A549 (cell line): ENCODE measurements at regions not wholly inside any gene's neighbourhood (a gene's known extent, or its start where the extent isn't known, plus 50 kb on each side); places are given as distances from the start of the nearest gene placed in this dataset.

Experiments
- E2F6 ChIP-seq: IDR thresholded peaks from 2 replicates; pipeline ENCODE4 v1.6.1; 2012; ENCODE audit warnings: low read depth, borderline replicate concordance
- EP300 ChIP-seq, 2 experiments: fragments of >200 bp; sonication (Bioruptor Twin); formaldehyde crosslinking; IDR thresholded peaks; 2 replicates in 1 of 2; 3 replicates in 1 of 2; pipeline ENCODE4 v1.6.1; 2016 to 2017
- FOSB ChIP-seq: fragments of 250-450 bp; sonication (Bioruptor Pico); IDR thresholded peaks from 2 replicates; pipeline ENCODE4 v1.5.0; 2020; ENCODE audit warnings: mild to moderate bottlenecking, moderate library complexity
- KDM1A ChIP-seq: fragments of 200-600 bp; sonication (generic); IDR thresholded peaks from 2 replicates; pipeline ENCODE4 v1.6.1; 2016; ENCODE audit warnings: low read depth, mild to moderate bottlenecking
- MYC ChIP-seq: IDR thresholded peaks from 2 replicates; pipeline ENCODE4 v1.6.1; 2012; ENCODE audit warnings: mild to moderate bottlenecking, inconsistent platforms, low read length, improper control_type of control experiment, borderline replicate concordance
- POLR2A ChIP-seq: IDR thresholded peaks from 2 replicates; pipeline ENCODE4 v1.6.1; 2012; ENCODE audit warnings: mild to moderate bottlenecking, low read length
- RNF2 ChIP-seq: fragments of 200-600 bp; sonication (generic); IDR thresholded peaks from 2 replicates; pipeline ENCODE4 v1.6.1; 2016; ENCODE audit warnings: low read depth, mild to moderate bottlenecking, antibody characterized with exemption, moderate library complexity, borderline replicate concordance
- SMC3 ChIP-seq: fragments of >200 bp; sonication (Bioruptor Twin); formaldehyde crosslinking; IDR thresholded peaks from 3 replicates; pipeline ENCODE4 v1.6.1; 2018; ENCODE audit warnings: inconsistent platforms
- ZFP36 ChIP-seq: fragments of 450-650 bp; IDR thresholded peaks from 2 replicates; pipeline ENCODE4 v1.6.1; 2014; ENCODE audit warnings: borderline replicate concordance; ENCODE audit not compliant: partially characterized antibody
- TF ChIP-seq, protein P1 (sequence below): fragments of >200 bp; sonication (Bioruptor Twin); formaldehyde crosslinking; IDR thresholded peaks from 3 replicates; pipeline ENCODE4 v1.5.1; 2016
- TF ChIP-seq, protein P2 (sequence below): fragments of 200-600 bp; sonication (generic); IDR thresholded peaks from 2 replicates; pipeline ENCODE4 v1.6.1; 2016; ENCODE audit warnings: antibody characterized with exemption, mild to moderate bottlenecking, moderate library complexity

- TF ChIP-seq FOSB (CRISPR knock-in tag) (no peak), RNF2 (no peak), KDM1A (no peak), ZFP36 (no peak), EP300 (IDR thresholded peaks at IDR 0.05) (no peak), POLR2A (no peak), SMC3 (no peak), MYC (no peak), E2F6 (no peak)
- TF ChIP-seq, protein P1, sequence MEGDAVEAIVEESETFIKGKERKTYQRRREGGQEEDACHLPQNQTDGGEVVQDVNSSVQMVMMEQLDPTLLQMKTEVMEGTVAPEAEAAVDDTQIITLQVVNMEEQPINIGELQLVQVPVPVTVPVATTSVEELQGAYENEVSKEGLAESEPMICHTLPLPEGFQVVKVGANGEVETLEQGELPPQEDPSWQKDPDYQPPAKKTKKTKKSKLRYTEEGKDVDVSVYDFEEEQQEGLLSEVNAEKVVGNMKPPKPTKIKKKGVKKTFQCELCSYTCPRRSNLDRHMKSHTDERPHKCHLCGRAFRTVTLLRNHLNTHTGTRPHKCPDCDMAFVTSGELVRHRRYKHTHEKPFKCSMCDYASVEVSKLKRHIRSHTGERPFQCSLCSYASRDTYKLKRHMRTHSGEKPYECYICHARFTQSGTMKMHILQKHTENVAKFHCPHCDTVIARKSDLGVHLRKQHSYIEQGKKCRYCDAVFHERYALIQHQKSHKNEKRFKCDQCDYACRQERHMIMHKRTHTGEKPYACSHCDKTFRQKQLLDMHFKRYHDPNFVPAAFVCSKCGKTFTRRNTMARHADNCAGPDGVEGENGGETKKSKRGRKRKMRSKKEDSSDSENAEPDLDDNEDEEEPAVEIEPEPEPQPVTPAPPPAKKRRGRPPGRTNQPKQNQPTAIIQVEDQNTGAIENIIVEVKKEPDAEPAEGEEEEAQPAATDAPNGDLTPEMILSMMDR = no peak
- TF ChIP-seq, protein P2, sequence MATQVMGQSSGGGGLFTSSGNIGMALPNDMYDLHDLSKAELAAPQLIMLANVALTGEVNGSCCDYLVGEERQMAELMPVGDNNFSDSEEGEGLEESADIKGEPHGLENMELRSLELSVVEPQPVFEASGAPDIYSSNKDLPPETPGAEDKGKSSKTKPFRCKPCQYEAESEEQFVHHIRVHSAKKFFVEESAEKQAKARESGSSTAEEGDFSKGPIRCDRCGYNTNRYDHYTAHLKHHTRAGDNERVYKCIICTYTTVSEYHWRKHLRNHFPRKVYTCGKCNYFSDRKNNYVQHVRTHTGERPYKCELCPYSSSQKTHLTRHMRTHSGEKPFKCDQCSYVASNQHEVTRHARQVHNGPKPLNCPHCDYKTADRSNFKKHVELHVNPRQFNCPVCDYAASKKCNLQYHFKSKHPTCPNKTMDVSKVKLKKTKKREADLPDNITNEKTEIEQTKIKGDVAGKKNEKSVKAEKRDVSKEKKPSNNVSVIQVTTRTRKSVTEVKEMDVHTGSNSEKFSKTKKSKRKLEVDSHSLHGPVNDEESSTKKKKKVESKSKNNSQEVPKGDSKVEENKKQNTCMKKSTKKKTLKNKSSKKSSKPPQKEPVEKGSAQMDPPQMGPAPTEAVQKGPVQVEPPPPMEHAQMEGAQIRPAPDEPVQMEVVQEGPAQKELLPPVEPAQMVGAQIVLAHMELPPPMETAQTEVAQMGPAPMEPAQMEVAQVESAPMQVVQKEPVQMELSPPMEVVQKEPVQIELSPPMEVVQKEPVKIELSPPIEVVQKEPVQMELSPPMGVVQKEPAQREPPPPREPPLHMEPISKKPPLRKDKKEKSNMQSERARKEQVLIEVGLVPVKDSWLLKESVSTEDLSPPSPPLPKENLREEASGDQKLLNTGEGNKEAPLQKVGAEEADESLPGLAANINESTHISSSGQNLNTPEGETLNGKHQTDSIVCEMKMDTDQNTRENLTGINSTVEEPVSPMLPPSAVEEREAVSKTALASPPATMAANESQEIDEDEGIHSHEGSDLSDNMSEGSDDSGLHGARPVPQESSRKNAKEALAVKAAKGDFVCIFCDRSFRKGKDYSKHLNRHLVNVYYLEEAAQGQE = no peak
Observed at GRCh38 chr4:181890031-181890430, 353.2 kb upstream of the TENM3 start.
